A549 (cell line): ENCODE measurements at regions not wholly inside any gene's neighbourhood (a gene's known extent, or its start where the extent isn't known, plus 50 kb on each side); places are given as distances from the start of the nearest gene placed in this dataset.

Experiments
- ATAC-seq, 2 experiments: fragments of 200-7000 bp in 1 of 2; fragments of >200 bp in 1 of 2; cut with Nextera tagmentation in 1 of 2; cut with Tn5 transposase in 1 of 2; 3 replicates each; pipeline versions ENCODE4 v1.8.0 to v1.9.1; 2018 to 2020; ENCODE audit warnings: mild to moderate bottlenecking in 1 of 2, moderate library complexity in 1 of 2
- CTCF ChIA-PET: fragments of 300-600 bp; sonication (Branson Sonifier 250); formaldehyde crosslinking; extraction: SDS; loops from one replicate; lab custom pipeline; 2021; ENCODE audit warnings: antibody characterized with exemption, inconsistent platforms; lab: Yijun Ruan, JAX
- POLR2A ChIA-PET: fragments of 350-600 bp; formaldehyde crosslinking; extraction: SDS; loops from one replicate; lab custom pipeline; 2021; ENCODE audit warnings: antibody characterized with exemption, inconsistent platforms; lab: Yijun Ruan, JAX
- DNase-seq, 2 experiments: peaks; one replicate each; pipeline versions ENCODE4 v3.0.0 to v3.0.0-alpha.2; 2011 to 2016; ENCODE audit warnings: low read depth in 1 of 2, low spot score in 1 of 2
- FAIRE-seq: peaks from 2 replicates; lab custom pipeline; 2011; peaks lifted over from hg19 to GRCh38; lab: Jason Lieb, UNC
- H3K27ac ChIP-seq, 2 experiments: fragments of >200 bp; sonication (Bioruptor Twin); formaldehyde crosslinking; 3 replicates each; pipeline ENCODE4 v1.5.1; 2016 to 2017
- H3K4me1 ChIP-seq: fragments of >200 bp; sonication (Bioruptor Twin); formaldehyde crosslinking; 3 replicates; pipeline ENCODE4 v1.6.1; 2016
- H3K4me2 ChIP-seq: fragments of >200 bp; sonication (Bioruptor Twin); formaldehyde crosslinking; 3 replicates; pipeline ENCODE4 v1.6.1; 2016
- H3K4me3 ChIP-seq: fragments of >200 bp; sonication (Bioruptor Twin); formaldehyde crosslinking; 3 replicates; pipeline ENCODE4 v1.5.1; 2016
- H3K9me3 ChIP-seq: fragments of >200 bp; sonication (Bioruptor Twin); formaldehyde crosslinking; 3 replicates; pipeline ENCODE4 v1.6.1; 2016
- ATOH8 ChIP-seq: fragments of 250-450 bp; sonication (Bioruptor Pico); IDR thresholded peaks from 2 replicates; pipeline ENCODE4 v1.5.0; 2020; ENCODE audit warnings: low read depth, mild to moderate bottlenecking, moderate library complexity
- BHLHE40 ChIP-seq: IDR thresholded peaks from 2 replicates; pipeline ENCODE4 v1.6.1; 2012; ENCODE audit warnings: low read depth, low read length, inconsistent platforms
- CBX2 ChIP-seq: fragments of 200-600 bp; sonication (generic); IDR thresholded peaks from 2 replicates; pipeline ENCODE4 v1.6.1; 2016; ENCODE audit warnings: low read depth, mild to moderate bottlenecking, borderline replicate concordance
- CBX8 ChIP-seq: fragments of 200-600 bp; sonication (generic); IDR thresholded peaks from 2 replicates; pipeline ENCODE4 v1.6.1; 2016
- CHD4 ChIP-seq: fragments of 200-600 bp; sonication (generic); IDR thresholded peaks from 2 replicates; pipeline ENCODE4 v1.6.1; 2016; ENCODE audit warnings: antibody characterized with exemption, mild to moderate bottlenecking, borderline replicate concordance
- CTCF ChIP-seq: fragments of >200 bp; sonication (Bioruptor Twin); formaldehyde crosslinking; IDR thresholded peaks from 3 replicates; pipeline ENCODE4 v1.5.1; 2016
- E2F6 ChIP-seq: IDR thresholded peaks from 2 replicates; pipeline ENCODE4 v1.6.1; 2012; ENCODE audit warnings: low read depth, borderline replicate concordance
- ELK1 ChIP-seq: fragments of 150-350 bp; IDR thresholded peaks from 2 replicates; pipeline ENCODE4 v1.6.1; 2014; ENCODE audit warnings: low read depth, mild to moderate bottlenecking, low read length
- HOXB5 ChIP-seq: fragments of 250-450 bp; sonication (Bioruptor Pico); IDR thresholded peaks from 2 replicates; pipeline ENCODE4 v1.5.0; 2020; ENCODE audit warnings: mild to moderate bottlenecking, moderate library complexity
- KDM5A ChIP-seq: fragments of 200-600 bp; sonication (generic); IDR thresholded peaks from 2 replicates; pipeline ENCODE4 v1.6.1; 2016; ENCODE audit warnings: antibody characterized with exemption, mild to moderate bottlenecking
- MYC ChIP-seq: IDR thresholded peaks from 2 replicates; pipeline ENCODE4 v1.6.1; 2012; ENCODE audit warnings: mild to moderate bottlenecking, inconsistent platforms, low read length, improper control_type of control experiment, borderline replicate concordance
- PBX3 ChIP-seq: IDR thresholded peaks from 2 replicates; pipeline ENCODE4 v1.6.1; 2012
- PHF8 ChIP-seq: fragments of 200-600 bp; sonication (generic); IDR thresholded peaks from 2 replicates; pipeline ENCODE4 v1.6.1; 2016; ENCODE audit warnings: low read depth, mild to moderate bottlenecking, antibody characterized with exemption, moderate library complexity, borderline replicate concordance
- POLR2A ChIP-seq: IDR thresholded peaks from 2 replicates; pipeline ENCODE4 v1.6.1; 2012; ENCODE audit warnings: mild to moderate bottlenecking, low read length
- RAD21 ChIP-seq, 2 experiments: fragments of >200 bp in 1 of 2; sonication (Bioruptor Twin) in 1 of 2; formaldehyde crosslinking in 1 of 2; IDR thresholded peaks in 1 of 2; conservative IDR thresholded peaks in 1 of 2; 2 replicates in 1 of 2; 3 replicates in 1 of 2; pipeline ENCODE4 v1.6.1; 2012 to 2018; ENCODE audit warnings: inconsistent platforms in 1 of 2
- RARB ChIP-seq: fragments of 250-450 bp; sonication (Bioruptor Pico); IDR thresholded peaks from 2 replicates; pipeline ENCODE4 v1.8.0; 2021; ENCODE audit warnings: mild to moderate bottlenecking, moderate library complexity
- SMC3 ChIP-seq: fragments of >200 bp; sonication (Bioruptor Twin); formaldehyde crosslinking; IDR thresholded peaks from 3 replicates; pipeline ENCODE4 v1.6.1; 2018; ENCODE audit warnings: inconsistent platforms
- TP53 ChIP-seq: fragments of 250-450 bp; sonication (Bioruptor Pico); IDR thresholded peaks from 2 replicates; pipeline ENCODE4 v1.5.0; 2021; ENCODE audit warnings: mild to moderate bottlenecking, moderate library complexity
- ZSCAN20 ChIP-seq: fragments of 250-450 bp; sonication (Bioruptor Pico); IDR thresholded peaks from 2 replicates; pipeline ENCODE4 v1.8.0; 2022; ENCODE audit warnings: mild to moderate bottlenecking, moderate library complexity
- WGBS: methylation state at CpG from one replicate; pipeline ENCODE4 v1.1.6; 2017; ENCODE audit errors: missing lambda C conversion rate; 5-methylcytosine and 5-hydroxymethylcytosine counted together

- peak; percentile 0 to 13 for DNase-seq
- CTCF ChIA-PET = interaction anchor here (0.5 to 2.0 kb wide), 11 partner anchors 11 to 962 kb away, joined by 3 to 11 read pairs (median 3); no protein-coding TSS in a partner anchor
- 7% methylated on average over 7 of the region's 7 CpGs for WGBS
- Histone ChIP-seq H3K27ac (no peak overlapping the region), H3K4me3 (no peak overlapping the region)
- TF ChIP-seq SMC3 (peak; percentile 42; the same call in 1 of the 3 replicates), RAD21 (conservative IDR thresholded peaks at IDR 0.05 in 1 of 2, IDR thresholded peaks at IDR 0.05 in 1 of 2) (peak; percentile 29 to 47; a peak in 4 of 5 replicates), CTCF (peak; percentile 50), ELK1 (no peak), ATOH8 (CRISPR knock-in tag) (no peak)
- TF ChIP-seq, all 56 proteins: peak for 3
- Histone ChIP-seq H3K9me3 (no peaks in the 10 kb centered on the region), H3K4me1 (no peaks in the 10 kb centered on the region), H3K4me2 (no peak overlapping the region)
- POLR2A ChIA-PET = no interaction called here
- peak; percentile 59 for FAIRE-seq
- peak in 1 of 2 experiments; percentile 68; a peak in 4 of 6 replicates for ATAC-seq
These were observed 681.3 kb downstream of the ADCYAP1 start for GRCh38 chr18:1585881-1586488.

GRCh38 chr18:1593091-1593490 lies 688.4 kb downstream of the ADCYAP1 start:
- H3K4me2 ChIP-seq = no peak overlapping the region
- no peak for ATAC-seq
- CTCF ChIA-PET = no interaction called here
- H3K4me1 ChIP-seq = no peaks in the 10 kb centered on the region
- POLR2A ChIA-PET = no interaction called here
- WGBS = 9% methylated on average over 3 of the region's 3 CpGs
- TF ChIP-seq E2F6 (no peak), PBX3 (no peak), POLR2A (no peak), CHD4 (no peak), HOXB5 (no peak), PHF8 (no peak), BHLHE40 (no peak), RARB (no peak), CBX2 (no peak), MYC (no peak), SMC3 (no peak), TP53 (CRISPR knock-in tag) (no peak), ZSCAN20 (CRISPR knock-in tag) (no peak), CBX8 (no peak), KDM5A (no peak)
- no peak for FAIRE-seq
- no peak for DNase-seq
- H3K27ac ChIP-seq = no peak overlapping the region
- no peak overlapping the region for H3K4me3 ChIP-seq
- H3K9me3 ChIP-seq = no peaks in the 10 kb centered on the region
